ENCODE measurements at regions not wholly inside any gene's neighbourhood (a gene's known extent, or its start where the extent isn't known, plus 50 kb on each side); places are given as distances from the start of the nearest gene placed in this dataset.

DNA sequence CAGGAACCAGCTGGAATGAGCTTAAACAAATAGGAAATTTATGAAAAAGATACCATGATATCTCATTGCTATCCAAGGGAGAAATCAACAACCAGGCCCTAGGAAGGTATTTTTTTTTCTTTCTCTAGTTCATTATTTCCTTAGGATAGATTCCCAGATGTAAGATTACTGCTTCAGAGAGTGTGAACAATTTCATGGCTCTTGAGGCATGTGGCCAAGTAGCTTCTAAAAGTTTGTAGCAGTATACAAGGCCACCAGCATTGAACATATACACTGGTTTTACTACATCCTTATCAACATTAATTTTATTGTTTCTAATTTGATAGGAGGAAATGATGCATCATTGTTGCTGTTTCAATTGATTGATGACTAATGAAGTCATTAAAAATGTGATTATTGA, 201.2 kb downstream of the SREK1 start:
- Histone ChIP-seq H2BK15ac (ENCODE audit: low read length) (no peak overlapping the region), H3K79me1 (ENCODE audit: low read depth, low read length) (no peaks in the 10 kb centered on the region), H3K23ac (ENCODE audit: low read depth, low read length, poor library complexity) (no peak overlapping the region), H3K14ac (ENCODE audit: low read length) (no peak overlapping the region), H3K36me3 (replicated peaks in 1 of 2; ENCODE audit: control insufficient read depth in 2 of 2, insufficient read depth in 2 of 2, low read length in 2 of 2) (no peaks in the 10 kb centered on the region), H3K4ac (ENCODE audit: low read length) (no peak overlapping the region), H3K4me3 (ENCODE audit: low read length in 2 of 2) (no peak overlapping the region), H3K9me3 (replicated peaks in 1 of 2; ENCODE audit: control insufficient read depth in 2 of 2, insufficient read depth in 1 of 2, low read depth in 1 of 2, low read length in 2 of 2) (no peaks in the 10 kb centered on the region), H2AK5ac (ENCODE audit: low read depth, low read length) (no peak overlapping the region), H3K27ac (replicated peaks; ENCODE audit: low read length) (no peak overlapping the region), H2BK5ac (ENCODE audit: low read length) (no peak overlapping the region), H3K27me3 (ENCODE audit: control insufficient read depth in 3 of 3, insufficient read depth in 3 of 3, low read depth in 1 of 3, low read length in 3 of 3) (peaks cover 0 to 5% (median 0%) of the 10 kb centered on the region in 3 experiments), H4K91ac (ENCODE audit: low read depth, low read length, poor library complexity) (no peak overlapping the region), H3K9ac (ENCODE audit: low read depth, low read length, poor library complexity) (no peak overlapping the region), H3K4me2 (ENCODE audit: insufficient read depth, low read length, poor library complexity, severe bottlenecking) (no peak overlapping the region), H2AFZ (ENCODE audit: low read length) (no peak overlapping the region), H4K8ac (ENCODE audit: low read depth, low read length) (no peak overlapping the region), H2BK120ac (ENCODE audit: low read depth, low read length) (no peak overlapping the region), H3K18ac (ENCODE audit: low read length) (no peak overlapping the region), H3K4me1 (ENCODE audit: control insufficient read depth in 2 of 2, insufficient read depth in 1 of 2, low read depth in 1 of 2, low read length in 2 of 2) (no peaks in the 10 kb centered on the region), H2BK12ac (ENCODE audit: low read length) (no peak overlapping the region)
- no peak for DNase-seq (ENCODE audit: low spot score)

DNA sequence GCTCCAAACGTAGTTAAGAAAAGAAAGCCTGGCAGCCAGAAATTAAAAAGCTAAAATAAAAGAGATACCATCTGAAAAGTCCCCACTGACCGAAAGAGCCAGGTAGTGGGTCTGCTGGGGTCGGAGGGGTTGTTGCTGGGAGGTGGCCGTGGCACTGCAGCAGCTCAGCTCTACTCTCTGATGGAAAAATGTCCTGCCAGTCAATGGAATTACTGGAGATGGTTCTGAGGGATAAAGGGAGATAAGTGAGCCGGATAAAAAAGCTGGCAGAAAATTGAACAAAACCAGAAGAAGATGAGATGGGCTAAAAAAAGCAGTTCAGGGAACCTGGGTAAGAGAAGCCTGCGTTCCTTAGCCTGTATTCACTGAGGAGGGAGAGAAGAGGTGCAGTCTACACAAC, 202.8 kb downstream of the SREK1 start:
- no peak overlapping the region for H3K9ac ChIP-seq (ENCODE audit: low read depth, low read length, poor library complexity)
- no peak overlapping the region for H2BK5ac ChIP-seq (ENCODE audit: low read length)
- H3K4me3 ChIP-seq (ENCODE audit: low read length in 2 of 2): no peak overlapping the region
- no peaks in the 10 kb centered on the region for H3K36me3 ChIP-seq (replicated peaks in 1 of 2; ENCODE audit: control insufficient read depth in 2 of 2, insufficient read depth in 2 of 2, low read length in 2 of 2)
- no peak overlapping the region for H2BK12ac ChIP-seq (ENCODE audit: low read length)
- no peak overlapping the region for H3K4me2 ChIP-seq (ENCODE audit: insufficient read depth, low read length, poor library complexity, severe bottlenecking)
- H3K23ac ChIP-seq (ENCODE audit: low read depth, low read length, poor library complexity): no peak overlapping the region
- no peak overlapping the region for H2AFZ ChIP-seq (ENCODE audit: low read length)
- H2BK120ac ChIP-seq (ENCODE audit: low read depth, low read length): no peak overlapping the region
- no peaks in the 10 kb centered on the region for H3K79me1 ChIP-seq (ENCODE audit: low read depth, low read length)
- H3K27ac ChIP-seq (replicated peaks; ENCODE audit: low read length): no peak overlapping the region
- no peak for DNase-seq (ENCODE audit: low spot score)
- WGBS, 2 donors (ENCODE audit: extremely low coverage in 2 of 2, insufficient read length in 2 of 2, insufficient replicate concordance in 1 of 2): no CpG with 5 or more reads among the region's 6 CpGs
- H3K27me3 ChIP-seq (ENCODE audit: control insufficient read depth in 3 of 3, insufficient read depth in 3 of 3, low read depth in 1 of 3, low read length in 3 of 3): peaks cover 0 to 5% (median 0%) of the 10 kb centered on the region in 3 experiments
- H3K14ac ChIP-seq (ENCODE audit: low read length): no peak overlapping the region
- no peaks in the 10 kb centered on the region for H3K4me1 ChIP-seq (ENCODE audit: control insufficient read depth in 2 of 2, insufficient read depth in 1 of 2, low read depth in 1 of 2, low read length in 2 of 2)
- H3K9me3 ChIP-seq (replicated peaks in 1 of 2; ENCODE audit: control insufficient read depth in 2 of 2, insufficient read depth in 1 of 2, low read depth in 1 of 2, low read length in 2 of 2): no peaks in the 10 kb centered on the region
- H2BK15ac ChIP-seq (ENCODE audit: low read length): no peak overlapping the region
- H3K4ac ChIP-seq (ENCODE audit: low read length): no peak overlapping the region
- no peak overlapping the region for H4K8ac ChIP-seq (ENCODE audit: low read depth, low read length)
- no peak overlapping the region for H3K18ac ChIP-seq (ENCODE audit: low read length)
- H4K91ac ChIP-seq (ENCODE audit: low read depth, low read length, poor library complexity): no peak overlapping the region
- H2AK5ac ChIP-seq (ENCODE audit: low read depth, low read length): no peak overlapping the region

DNA sequence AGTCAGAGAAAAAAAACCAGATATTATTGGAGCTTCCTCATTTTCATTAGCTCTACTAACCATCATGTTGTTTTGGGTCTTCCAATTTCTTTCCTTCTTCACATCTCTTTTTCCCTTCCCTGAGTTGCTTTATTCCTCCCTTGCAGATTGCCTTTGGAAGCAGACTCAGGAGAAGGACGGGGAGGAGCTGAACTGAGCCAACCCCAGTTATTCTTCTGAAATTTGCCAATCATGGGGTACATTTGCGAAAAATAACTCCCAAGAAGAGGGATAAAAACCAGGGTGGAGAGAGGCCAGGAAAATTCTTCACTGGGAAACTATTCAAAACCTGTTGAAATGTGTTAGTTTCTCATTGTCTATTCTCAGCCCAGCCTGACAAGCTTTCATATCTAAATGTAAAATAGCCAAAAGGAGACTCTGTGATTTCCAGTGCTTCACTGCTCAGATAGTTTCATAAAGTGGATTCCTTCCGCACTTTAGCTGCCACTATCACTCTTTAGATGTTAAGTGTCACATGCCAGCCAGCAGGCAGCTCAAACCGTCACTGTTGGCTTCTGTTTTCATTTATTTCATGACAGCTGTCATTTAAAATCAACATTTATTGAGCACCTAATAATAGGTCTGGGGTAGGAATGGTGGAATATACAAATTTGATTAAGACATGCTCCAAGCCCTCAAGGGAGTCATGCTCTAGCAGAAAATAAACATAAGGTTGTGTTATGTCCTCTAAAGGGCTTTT, 204.5 kb downstream of the SREK1 start:
- Histone ChIP-seq H4K8ac (ENCODE audit: low read depth, low read length) (no peak overlapping the region), H2BK12ac (ENCODE audit: low read length) (no peak overlapping the region), H3K9ac (ENCODE audit: low read depth, low read length, poor library complexity) (no peak overlapping the region), H4K91ac (ENCODE audit: low read depth, low read length, poor library complexity) (no peak overlapping the region), H2AFZ (ENCODE audit: low read length) (no peak overlapping the region), H2AK5ac (ENCODE audit: low read depth, low read length) (no peak overlapping the region), H3K14ac (ENCODE audit: low read length) (no peak overlapping the region), H3K27me3 (ENCODE audit: control insufficient read depth in 3 of 3, insufficient read depth in 3 of 3, low read depth in 1 of 3, low read length in 3 of 3) (peaks cover 0 to 5% (median 0%) of the 10 kb centered on the region in 3 experiments), H3K79me1 (ENCODE audit: low read depth, low read length) (no peaks in the 10 kb centered on the region), H3K18ac (ENCODE audit: low read length) (no peak overlapping the region), H2BK15ac (ENCODE audit: low read length) (no peak overlapping the region), H2BK5ac (ENCODE audit: low read length) (no peak overlapping the region), H3K4me1 (ENCODE audit: control insufficient read depth in 2 of 2, insufficient read depth in 1 of 2, low read depth in 1 of 2, low read length in 2 of 2) (no peaks in the 10 kb centered on the region), H3K4me3 (ENCODE audit: low read length in 2 of 2) (no peak overlapping the region), H3K4ac (ENCODE audit: low read length) (no peak overlapping the region), H3K23ac (ENCODE audit: low read depth, low read length, poor library complexity) (no peak overlapping the region), H3K9me3 (replicated peaks in 1 of 2; ENCODE audit: control insufficient read depth in 2 of 2, insufficient read depth in 1 of 2, low read depth in 1 of 2, low read length in 2 of 2) (no peaks in the 10 kb centered on the region), H2BK120ac (ENCODE audit: low read depth, low read length) (no peak overlapping the region), H3K27ac (replicated peaks; ENCODE audit: low read length) (no peak overlapping the region), H3K4me2 (ENCODE audit: insufficient read depth, low read length, poor library complexity, severe bottlenecking) (no peak overlapping the region), H3K36me3 (replicated peaks in 1 of 2; ENCODE audit: control insufficient read depth in 2 of 2, insufficient read depth in 2 of 2, low read length in 2 of 2) (no peaks in the 10 kb centered on the region)
- WGBS, 2 donors (ENCODE audit: extremely low coverage in 2 of 2, insufficient read length in 2 of 2, insufficient replicate concordance in 1 of 2): no CpG with 5 or more reads among the region's 4 CpGs
- DNase-seq (ENCODE audit: low spot score): no peak

DNA sequence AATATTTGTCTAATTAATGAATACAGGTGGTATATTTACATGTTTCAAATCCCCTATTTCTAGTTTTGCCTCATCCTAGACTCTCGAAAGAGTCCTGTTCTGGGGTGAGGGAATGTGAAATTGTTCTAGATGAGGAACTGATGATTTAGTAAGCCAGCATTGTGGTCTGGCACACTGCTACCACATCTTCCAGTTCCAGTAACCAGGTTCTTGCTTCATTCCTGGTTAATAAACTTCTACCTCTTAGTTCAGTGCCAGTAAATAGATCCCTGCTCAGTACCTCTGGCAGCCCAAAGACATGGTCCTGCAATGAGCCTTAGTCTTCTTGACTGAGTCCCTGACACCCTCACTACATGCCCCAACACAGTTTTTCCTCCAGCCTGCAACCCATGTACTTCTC, 207.7 kb downstream of the SREK1 start:
- no peaks in the 10 kb centered on the region for H3K36me3 ChIP-seq (replicated peaks in 1 of 2; ENCODE audit: control insufficient read depth in 2 of 2, insufficient read depth in 2 of 2, low read length in 2 of 2)
- no peak for DNase-seq (ENCODE audit: low spot score)

More for the DNA sequence above, 207.7 kb downstream of the SREK1 start:
- Histone ChIP-seq H2BK120ac (ENCODE audit: low read depth, low read length) (no peak overlapping the region), H3K23ac (ENCODE audit: low read depth, low read length, poor library complexity) (no peak overlapping the region), H3K14ac (ENCODE audit: low read length) (no peak overlapping the region), H4K91ac (ENCODE audit: low read depth, low read length, poor library complexity) (no peak overlapping the region), H3K79me1 (ENCODE audit: low read depth, low read length) (no peaks in the 10 kb centered on the region), H2AK5ac (ENCODE audit: low read depth, low read length) (no peak overlapping the region), H2BK15ac (ENCODE audit: low read length) (no peak overlapping the region), H2BK12ac (ENCODE audit: low read length) (no peak overlapping the region), H3K4me1 (ENCODE audit: control insufficient read depth in 2 of 2, insufficient read depth in 1 of 2, low read depth in 1 of 2, low read length in 2 of 2) (peaks cover 0 to 1% of the 10 kb centered on the region in 2 donors), H3K4me3 (ENCODE audit: low read length in 2 of 2) (no peak overlapping the region), H2BK5ac (ENCODE audit: low read length) (no peak overlapping the region), H3K4me2 (ENCODE audit: insufficient read depth, low read length, poor library complexity, severe bottlenecking) (no peak overlapping the region), H3K27me3 (ENCODE audit: control insufficient read depth in 3 of 3, insufficient read depth in 3 of 3, low read depth in 1 of 3, low read length in 3 of 3) (peaks cover 0 to 7% (median 0%) of the 10 kb centered on the region in 3 experiments), H3K18ac (ENCODE audit: low read length) (no peak overlapping the region), H3K9me3 (replicated peaks in 1 of 2; ENCODE audit: control insufficient read depth in 2 of 2, insufficient read depth in 1 of 2, low read depth in 1 of 2, low read length in 2 of 2) (peaks cover 0 to 2% of the 10 kb centered on the region in 2 donors), H3K4ac (ENCODE audit: low read length) (no peak overlapping the region), H2AFZ (ENCODE audit: low read length) (no peak overlapping the region), H4K8ac (ENCODE audit: low read depth, low read length) (no peak overlapping the region), H3K9ac (ENCODE audit: low read depth, low read length, poor library complexity) (no peak overlapping the region), H3K27ac (replicated peaks; ENCODE audit: low read length) (no peak overlapping the region)
- no CpG with 5 or more reads among the region's 1 CpG for WGBS, 2 donors (ENCODE audit: extremely low coverage in 2 of 2, insufficient read length in 2 of 2, insufficient replicate concordance in 1 of 2)

Data from neuronal stem cell (in vitro differentiated cells).